IMR-90 (cell line): ENCODE measurements at regions not wholly inside any gene's neighbourhood (a gene's known extent, or its start where the extent isn't known, plus 50 kb on each side); places are given as distances from the start of the nearest gene placed in this dataset.

Experiments
- ATAC-seq: fragments of 200-7000 bp; cut with Tn5 transposase; 2 replicates; pipeline ENCODE4 v1.9.1; 2020; ENCODE audit warnings: low read depth, mild to moderate bottlenecking, moderate library complexity
- BruUV-seq: library from RNA; stranded (reverse); fragments of 400-500 nt; replicated peaks from 2 replicates; lab custom pipeline; 2021; lab: Mats Ljungman, UMichigan
- CTCF ChIA-PET: fragments of 300-600 bp; formaldehyde crosslinking; extraction: SDS; loops from one replicate; lab custom pipeline; 2021; ENCODE audit warnings: antibody characterized with exemption; lab: Yijun Ruan, JAX
- POLR2A ChIA-PET: fragments of 300-600 bp; sonication (Branson Sonifier 250); formaldehyde crosslinking; loops from one replicate; lab custom pipeline; 2022; ENCODE audit warnings: antibody characterized with exemption; ENCODE audit not compliant: unreplicated experiment; lab: Charles Lee
- DNase-seq: peaks from one replicate; pipeline ENCODE4 v3.0.0; 2013
- H2AFZ ChIP-seq: replicated peaks from 2 replicates; pipeline ENCODE3; 2013; ENCODE audit warnings: low read length, mild to moderate bottlenecking; ENCODE audit not compliant: poor library complexity
- H2AK5ac ChIP-seq: 2 replicates; pipeline ENCODE4 v1.6.1; 2013; ENCODE audit warnings: low read depth, low read length, inconsistent platforms
- H2AK9ac ChIP-seq: replicated peaks from 2 replicates; pipeline ENCODE3; 2013; ENCODE audit warnings: mild to moderate bottlenecking, low read depth, low read length, moderate library complexity; ENCODE audit not compliant: poor library complexity
- H2BK120ac ChIP-seq: 2 replicates; pipeline ENCODE4 v1.6.1; 2013; ENCODE audit warnings: low read depth, low read length, inconsistent platforms
- H2BK15ac ChIP-seq: 3 replicates; pipeline ENCODE4 v1.6.1; 2013; ENCODE audit warnings: low read depth, low read length, inconsistent platforms
- H2BK20ac ChIP-seq: 2 replicates; pipeline ENCODE4 v1.6.1; 2013; ENCODE audit warnings: low read depth, mild to moderate bottlenecking, inconsistent platforms, low read length, moderate library complexity
- H2BK5ac ChIP-seq: 2 replicates; pipeline ENCODE4 v1.6.1; 2013; ENCODE audit warnings: mild to moderate bottlenecking, low read depth, low read length, inconsistent platforms; ENCODE audit not compliant: poor library complexity, severe bottlenecking
- H3K14ac ChIP-seq: replicated peaks from 2 replicates; pipeline ENCODE4 v1.6.1; 2013; ENCODE audit warnings: low read depth, low read length, inconsistent platforms
- H3K18ac ChIP-seq: 2 replicates; pipeline ENCODE4 v1.6.1; 2013; ENCODE audit warnings: low read depth, low read length, control low read depth
- H3K23ac ChIP-seq: 2 replicates; pipeline ENCODE4 v1.6.1; 2013; ENCODE audit warnings: low read depth, low read length, inconsistent platforms
- H3K27ac ChIP-seq: 2 replicates; pipeline ENCODE4 v1.5.1; 2013; ENCODE audit warnings: mild to moderate bottlenecking, control low read depth, low read length; ENCODE audit not compliant: insufficient read depth
- H3K27me3 ChIP-seq: 2 replicates; pipeline ENCODE4 v1.6.1; 2013; ENCODE audit warnings: low read length; ENCODE audit not compliant: control insufficient read depth, insufficient read depth
- H3K36me3 ChIP-seq: 2 replicates; pipeline ENCODE4 v1.6.1; 2013; ENCODE audit warnings: low read length, mixed read lengths; ENCODE audit not compliant: control insufficient read depth, insufficient read depth
- H3K4ac ChIP-seq: 2 replicates; pipeline ENCODE4 v1.6.1; 2013; ENCODE audit warnings: low read depth, low read length, inconsistent platforms
- H3K4me1 ChIP-seq: 2 replicates; pipeline ENCODE4 v1.6.1; 2013; ENCODE audit warnings: low read length, mixed read lengths; ENCODE audit not compliant: control insufficient read depth, insufficient read depth
- H3K4me2 ChIP-seq: 2 replicates; pipeline ENCODE4 v1.6.1; 2013; ENCODE audit warnings: low read depth, mild to moderate bottlenecking, control low read depth, low read length, moderate library complexity
- H3K4me3 ChIP-seq: 2 replicates; pipeline ENCODE4 v1.5.1; 2013; ENCODE audit warnings: low read depth, mild to moderate bottlenecking, control low read depth, low read length, moderate library complexity; ENCODE audit not compliant: insufficient read depth
- H3K56ac ChIP-seq: 2 replicates; pipeline ENCODE4 v1.6.1; 2013; ENCODE audit warnings: low read length, inconsistent platforms; ENCODE audit not compliant: insufficient read depth; ENCODE audit errors: extremely low read depth
- H3K79me1 ChIP-seq, 2 experiments: 2 replicates each; pipeline ENCODE4 v1.6.1; 2013; ENCODE audit warnings: low read length in 2 of 2, inconsistent platforms in 1 of 2, low read depth in 1 of 2
- H3K9ac ChIP-seq: 2 replicates; pipeline ENCODE4 v1.6.1; 2013; ENCODE audit warnings: low read depth, low read length, control low read depth
- H3K9me1 ChIP-seq: 2 replicates; pipeline ENCODE4 v1.6.1; 2013; ENCODE audit warnings: low read length, inconsistent platforms; ENCODE audit not compliant: insufficient read depth
- H3K9me3 ChIP-seq: 2 replicates; pipeline ENCODE4 v1.6.1; 2013; ENCODE audit warnings: low read length; ENCODE audit not compliant: control insufficient read depth, insufficient read depth
- H4K20me1 ChIP-seq: 2 replicates; pipeline ENCODE4 v1.6.1; 2013; ENCODE audit warnings: low read length, inconsistent platforms; ENCODE audit not compliant: insufficient read depth
- H4K5ac ChIP-seq: 2 replicates; pipeline ENCODE4 v1.6.1; 2013; ENCODE audit warnings: mild to moderate bottlenecking, low read depth, low read length, control low read depth
- H4K8ac ChIP-seq, 2 experiments: 2 replicates each; pipeline ENCODE4 v1.6.1; 2013; ENCODE audit warnings: low read depth in 2 of 2, low read length in 2 of 2, control low read depth in 1 of 2, inconsistent platforms in 1 of 2
- H4K91ac ChIP-seq: 2 replicates; pipeline ENCODE4 v1.6.1; 2013; ENCODE audit warnings: low read depth, low read length, inconsistent platforms; ENCODE audit not compliant: insufficient read depth
- CHD1 ChIP-seq: IDR thresholded peaks from 2 replicates; pipeline ENCODE4 v1.6.1; 2012; ENCODE audit warnings: low read depth, low read length, improper control_type of control experiment
- CTCF ChIP-seq: conservative IDR thresholded peaks from 2 replicates; pipeline ENCODE4 v1.5.1; 2012; ENCODE audit warnings: mild to moderate bottlenecking, low read depth, low read length, improper control_type of control experiment
- FOS ChIP-seq: fragments of 150-350 bp; IDR thresholded peaks from 2 replicates; pipeline ENCODE4 v1.6.1; 2016; ENCODE audit warnings: low read depth, low read length
- MAZ ChIP-seq: IDR thresholded peaks from 2 replicates; pipeline ENCODE4 v1.6.1; 2012; ENCODE audit warnings: low read depth, mild to moderate bottlenecking, low read length, improper control_type of control experiment, moderate library complexity, borderline replicate concordance
- MXI1 ChIP-seq: IDR thresholded peaks from 2 replicates; pipeline ENCODE4 v1.6.1; 2012; ENCODE audit warnings: low read depth, mild to moderate bottlenecking, low read length, moderate library complexity, borderline replicate concordance
- NFE2L2 ChIP-seq: fragments of 150-350 bp; IDR thresholded peaks from 2 replicates; pipeline ENCODE4 v1.6.1; 2016; ENCODE audit warnings: low read depth, mild to moderate bottlenecking, low read length
- RAD21 ChIP-seq: IDR thresholded peaks from 2 replicates; pipeline ENCODE4 v1.6.1; 2012; ENCODE audit warnings: low read length, improper control_type of control experiment
- RFX5 ChIP-seq: IDR thresholded peaks from 2 replicates; pipeline ENCODE4 v1.8.0; 2012; ENCODE audit warnings: low read depth, mild to moderate bottlenecking, low read length, moderate library complexity
- SMC3 ChIP-seq: fragments of 150-350 bp; IDR thresholded peaks from 2 replicates; pipeline ENCODE4 v1.6.1; 2016; ENCODE audit warnings: low read depth, mild to moderate bottlenecking, antibody characterized with exemption, low read length, moderate library complexity
- USF2 ChIP-seq: fragments of 150-350 bp; IDR thresholded peaks from 2 replicates; pipeline ENCODE4 v1.6.1; 2017; ENCODE audit warnings: mild to moderate bottlenecking, antibody characterized with exemption, low read length, low read depth
- WGBS, 2 experiments: methylation state at CpG; one replicate each; pipeline versions ENCODE4 v1.1.5 to v1.1.7; 2013; ENCODE audit warnings: missing lambda C conversion rate in 2 of 2; ENCODE audit not compliant: insufficient read length in 1 of 2; ENCODE audit errors: extremely low coverage in 2 of 2; 5-methylcytosine and 5-hydroxymethylcytosine counted together
- dilution Hi-C: fragments of 300-500 bp; cut with HindIII; formaldehyde crosslinking; loops from one replicate; pipeline ENCODE4 v1.14.3; 2018; ENCODE audit warnings: low sequenced_read_pairs; ENCODE audit not compliant: unreplicated experiment
- in situ Hi-C: fragments of 300-500 bp; cut with MboI; formaldehyde crosslinking; loops from 3 replicates; pipeline ENCODE4 v1.14.3; 2019; ENCODE audit warnings: low sequenced_read_pairs, inconsistent platforms, mixed read lengths
- intact Hi-C: fragments of 100-400 bp; cut with micrococcal nuclease; formaldehyde crosslinking; loops from 2 replicates; pipeline ENCODE4 v1.10.0; 2022

GRCh38 chrX:37926700-37927099 lies 79.3 kb upstream of the DYNLT3 start:
- Histone ChIP-seq H3K9me1 (no peaks in the 10 kb centered on the region), H3K4me1 (no peaks in the 10 kb centered on the region), H2BK120ac (no peak overlapping the region), H2BK15ac (no peak overlapping the region), H4K20me1 (no peaks in the 10 kb centered on the region), H3K36me3 (no peaks in the 10 kb centered on the region), H3K27ac (no peak overlapping the region), H3K4ac (no peak overlapping the region), H2BK20ac (no peak overlapping the region), H4K91ac (no peak overlapping the region), H3K4me2 (no peak overlapping the region), H2BK5ac (no peak overlapping the region), H3K18ac (no peak overlapping the region), H3K23ac (no peak overlapping the region), H3K14ac (no peak overlapping the region), H4K8ac (no peak overlapping the region), H2AK5ac (no peak overlapping the region), H4K5ac (no peak overlapping the region), H3K4me3 (no peak overlapping the region), H3K9me3 (no peaks in the 10 kb centered on the region), H2AK9ac (no peak overlapping the region), H3K56ac (no peak overlapping the region), H3K9ac (no peak overlapping the region), H3K27me3 (no peaks in the 10 kb centered on the region), H2AFZ (no peak overlapping the region), H3K79me1 (no peaks in the 10 kb centered on the region)
- in situ Hi-C loops = loop anchor here (5.0 kb wide), 1 partner anchor 246 kb away; no protein-coding TSS in a partner anchor
- intact Hi-C loops = loop anchor here (1.0 to 5.0 kb wide), 4 partner anchors 184 to 401 kb away; partner anchors contain the start of gene RPGR
- no TSS peak for BruUV-seq
- dilution Hi-C loops = no loop called here
- WGBS, 2 experiments = no CpG with 5 or more reads among the region's 2 CpGs
- CTCF ChIA-PET = interaction anchor here (0.6 to 1.3 kb wide), 4 partner anchors 14 to 240 kb away, joined by 3 to 9 read pairs (median 4); no protein-coding TSS in a partner anchor
- DNase-seq = peak; percentile 41
- peak; percentile 76 for ATAC-seq
- peak; percentile 61 for TF ChIP-seq CTCF
- TF ChIP-seq CHD1 = no peak
- TF ChIP-seq SMC3 = peak; percentile 54
- TF ChIP-seq MAZ = no peak
- no peak for TF ChIP-seq MXI1
- TF ChIP-seq USF2 = no peak
- TF ChIP-seq RAD21 = peak; percentile 59
- TF ChIP-seq NFE2L2 = no peak
- no peak for TF ChIP-seq RFX5
- TF ChIP-seq FOS = no peak
- POLR2A ChIA-PET = no interaction called here
